ENCODE measurements at regions not wholly inside any gene's neighbourhood (a gene's known extent, or its start where the extent isn't known, plus 50 kb on each side); places are given as distances from the start of the nearest gene placed in this dataset.
"Not testable (repeated sequence)": the region's sequence is repeated elsewhere in the genome, so short reads cannot be mapped to it uniquely, and the experiment has no call there.

DNA sequence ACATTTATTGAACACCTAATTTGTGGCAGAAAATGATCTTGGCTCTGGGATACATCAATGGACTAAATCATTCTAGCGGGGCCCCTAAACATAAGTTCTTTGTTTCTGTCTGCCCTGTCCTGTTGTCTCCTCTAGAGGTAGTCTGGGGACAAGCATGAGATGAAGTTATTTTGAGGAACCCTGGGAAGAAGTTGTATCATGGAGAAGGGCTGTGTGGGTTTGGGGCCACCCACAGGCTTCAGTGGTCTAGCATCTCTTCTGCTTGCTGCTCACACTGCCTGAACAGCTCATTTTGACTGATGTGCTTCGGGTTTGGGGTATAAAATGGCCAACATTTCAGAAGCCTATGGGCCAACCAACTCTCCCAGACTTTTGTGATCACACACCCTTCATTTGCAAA, 50.3 kb upstream of the OSBPL11 start:
- DNase-seq: no peak

DNA sequence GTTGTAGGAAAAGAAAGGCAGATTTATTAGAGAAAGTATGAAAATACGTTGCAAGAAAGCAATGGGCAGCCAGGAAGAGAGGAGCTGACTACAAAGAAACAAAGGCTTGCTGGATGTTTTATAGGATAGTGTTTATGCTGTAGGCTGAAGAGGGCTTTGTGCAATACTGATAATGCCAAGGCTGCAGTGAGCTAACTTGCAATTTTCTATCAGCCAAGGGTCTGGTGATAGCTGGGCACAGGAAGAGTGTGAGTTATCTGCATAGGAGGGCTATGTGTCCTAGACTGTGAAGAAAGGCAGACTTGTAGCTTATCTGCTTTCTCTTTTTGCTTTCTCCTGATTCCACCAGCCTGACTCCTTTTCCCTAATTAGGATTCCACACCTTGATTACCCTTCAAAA, 51.3 kb upstream of the OSBPL11 start:
- DNase-seq: no peak

DNA sequence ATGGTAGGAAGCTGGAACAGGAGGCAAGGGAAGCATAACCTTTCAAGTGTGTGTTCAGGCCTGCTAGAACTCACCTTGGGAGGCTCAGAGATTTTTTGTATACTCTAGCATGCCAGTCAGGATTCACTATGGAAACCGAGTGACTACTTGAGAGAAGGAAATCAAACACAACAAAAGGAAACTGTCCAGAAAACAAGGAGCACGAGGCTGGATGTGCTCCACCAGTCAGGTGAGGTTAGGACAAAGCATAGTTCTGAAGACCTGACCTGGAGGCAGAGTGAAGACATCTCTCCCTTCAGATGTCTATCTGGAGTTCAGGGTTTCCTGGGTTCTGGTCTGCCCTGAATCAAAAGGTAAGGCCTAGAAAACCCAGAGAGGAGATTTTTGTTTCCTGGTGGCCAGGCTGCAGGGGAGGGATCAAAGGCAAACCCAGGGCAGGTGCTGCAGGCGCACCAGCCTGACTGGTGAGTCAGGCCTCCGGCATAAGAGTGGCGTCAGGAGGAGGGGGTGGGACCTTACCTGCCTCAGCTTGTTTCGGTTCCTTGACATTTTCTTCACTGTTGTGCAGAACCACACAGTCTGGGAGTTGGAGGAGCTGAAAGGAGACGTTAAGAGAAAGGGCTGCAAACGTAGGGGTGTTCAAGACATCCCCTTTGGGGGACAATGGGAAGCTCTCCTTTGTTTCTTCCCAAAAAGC, 52.2 kb upstream of the OSBPL11 start:
- no peak for DNase-seq

DNA sequence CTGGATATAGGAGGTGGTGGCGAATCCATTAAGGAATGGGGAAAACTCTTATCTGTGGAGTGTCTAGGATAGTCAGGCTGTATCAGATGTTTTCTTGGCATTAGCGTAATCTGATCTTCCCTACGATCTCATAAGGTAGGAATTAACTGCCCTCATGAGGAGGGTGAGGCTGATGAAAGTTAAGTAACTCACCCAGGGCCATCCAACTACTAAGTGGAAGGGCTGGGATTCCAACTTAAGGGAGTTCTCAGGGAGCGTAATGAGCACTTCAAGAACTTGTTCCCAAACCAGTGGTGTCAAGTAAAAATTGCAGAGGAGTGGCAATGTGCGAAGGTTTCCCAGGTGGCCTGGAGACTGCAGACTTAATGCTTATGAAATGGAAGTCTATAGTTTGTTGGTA, 55.9 kb upstream of the OSBPL11 start:
- DNase-seq: no peak

DNA sequence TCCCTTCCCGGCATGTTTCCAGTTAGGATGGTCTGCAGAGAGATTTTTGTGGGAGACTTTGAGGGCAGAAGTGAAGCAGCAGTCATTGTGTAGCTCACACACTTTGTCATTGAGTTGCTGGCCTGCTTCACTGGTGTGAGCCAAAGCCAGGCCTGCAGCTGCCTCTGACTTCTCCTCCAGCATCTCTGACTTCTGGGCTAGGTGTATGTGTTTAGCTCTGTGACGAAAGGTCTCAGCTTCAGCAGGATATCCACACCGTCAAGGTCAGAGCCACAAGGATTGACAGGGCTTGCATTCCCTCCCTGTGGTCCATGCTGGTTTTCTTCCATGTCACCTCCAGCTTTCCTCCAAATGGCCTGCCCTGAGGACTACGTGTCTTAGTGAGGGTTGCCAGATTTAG, 57.1 kb upstream of the OSBPL11 start:
- no peak for DNase-seq

DNA sequence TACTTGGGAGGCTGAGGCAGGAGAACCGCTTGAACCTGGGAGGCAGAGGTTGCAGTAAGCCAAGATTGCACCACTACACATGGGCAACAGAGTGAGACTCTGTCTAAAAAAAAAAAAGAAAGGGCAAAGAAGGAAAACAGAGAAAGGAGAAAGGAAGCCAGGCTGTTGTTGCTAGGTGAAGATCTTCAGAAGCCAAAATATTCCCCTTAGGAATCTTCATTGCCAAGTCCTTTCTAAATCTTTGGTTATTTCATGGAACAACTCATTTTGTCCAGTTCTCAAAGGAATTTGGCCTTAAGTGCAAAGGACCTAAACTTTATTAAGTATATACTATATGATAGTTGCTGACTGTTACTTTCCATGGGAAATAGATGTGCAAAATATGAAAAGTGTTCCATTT, 59.2 kb upstream of the OSBPL11 start:
- no peak for DNase-seq

DNA sequence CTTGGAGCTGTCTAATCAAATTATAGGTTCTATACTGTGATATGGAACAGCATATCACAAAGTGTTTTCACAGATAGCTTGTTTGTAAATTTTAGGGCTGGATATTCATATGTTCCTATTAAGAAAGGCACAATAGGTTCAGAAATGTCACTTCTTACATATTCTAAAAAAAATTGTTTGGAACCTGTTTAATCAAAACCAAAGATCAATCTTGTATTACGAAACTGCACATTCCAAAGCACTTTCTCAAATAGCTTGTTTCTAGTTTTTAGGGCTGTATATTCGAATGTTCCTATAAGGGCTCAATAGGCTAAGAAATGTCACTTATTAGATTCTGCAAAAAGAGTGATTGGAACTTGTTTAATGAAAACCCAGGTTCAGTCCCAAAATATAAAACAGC, 67.4 kb upstream of the OSBPL11 start:
- DNase-seq: no peak

DNA sequence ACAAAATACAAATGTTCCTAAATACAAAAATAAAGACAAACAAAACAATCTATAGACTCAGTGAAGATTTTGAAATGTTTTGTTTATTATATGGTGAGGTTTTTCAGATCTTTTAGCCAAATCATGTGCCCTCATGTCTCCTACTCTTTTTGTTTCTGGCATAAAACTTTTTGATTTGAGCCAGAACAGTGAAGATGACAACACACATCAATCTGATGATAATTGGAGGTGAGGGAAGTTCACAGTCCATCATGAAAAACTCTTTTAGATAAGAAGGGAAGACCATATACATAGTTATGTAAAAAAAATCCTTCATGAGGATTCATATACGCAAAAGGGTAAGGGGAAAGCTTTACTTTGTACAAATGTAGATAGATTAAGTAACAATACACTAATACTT, 75.1 kb upstream of the OSBPL11 start:
- no peak for DNase-seq

DNA sequence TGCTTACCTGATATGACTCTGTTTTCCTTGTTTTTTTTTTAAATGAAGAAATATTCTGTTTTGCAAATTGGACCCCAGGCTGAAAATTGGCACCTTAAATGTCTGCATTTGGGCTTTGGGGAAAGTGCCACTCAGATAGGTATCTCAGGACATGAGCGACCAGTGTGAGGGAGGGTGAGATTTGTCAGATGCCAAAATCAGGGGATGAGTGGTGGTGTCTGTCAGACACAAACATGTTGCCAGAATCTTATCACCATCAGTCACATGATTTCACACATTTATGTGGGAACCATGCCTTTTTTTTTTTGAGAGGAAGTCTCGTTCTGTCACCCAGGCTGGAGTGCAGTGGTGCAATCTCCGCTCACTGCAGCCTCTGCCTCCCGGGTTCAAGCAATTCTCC, 75.6 kb upstream of the OSBPL11 start:
- DNase-seq: no peak

DNA sequence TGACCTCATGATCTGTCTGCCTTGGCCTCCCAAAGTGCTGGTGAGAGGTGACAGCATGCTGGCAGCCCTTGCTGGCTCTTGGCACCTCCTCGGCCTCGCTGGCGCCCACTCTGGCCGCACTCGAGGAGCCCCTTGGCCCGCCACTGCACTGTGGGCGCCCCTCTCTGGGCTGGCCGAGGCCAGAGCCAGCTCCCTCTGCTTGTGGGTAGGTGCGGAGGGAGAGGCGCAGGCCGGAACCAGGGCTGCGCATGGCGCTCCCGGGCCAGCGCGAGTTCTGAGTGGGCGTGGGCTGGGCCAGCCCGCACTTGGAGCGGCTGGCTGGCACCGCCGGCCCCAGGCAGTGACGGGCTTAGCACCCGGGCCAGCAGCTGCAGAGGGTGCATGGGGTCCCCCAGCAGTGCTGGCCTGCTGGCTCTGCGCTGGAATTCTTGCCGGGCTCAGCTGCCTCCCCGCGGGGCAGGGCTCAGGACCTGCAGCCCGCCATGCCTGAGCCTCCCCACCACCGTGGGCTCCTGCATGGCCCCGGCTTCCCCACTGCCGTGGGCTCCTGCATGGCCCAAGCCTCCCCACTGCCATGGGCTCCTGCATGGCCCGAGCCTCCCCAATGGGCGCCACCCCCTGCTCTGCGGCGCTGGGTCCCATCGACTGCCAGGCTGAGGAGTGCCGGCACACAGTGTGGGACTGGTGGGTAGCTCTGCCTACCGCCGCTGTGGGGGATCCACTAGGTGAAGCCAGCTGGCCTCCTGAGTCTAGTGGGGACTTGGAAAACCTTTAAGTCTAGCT, 76.4 kb upstream of the OSBPL11 start:
- no peak for DNase-seq

DNA sequence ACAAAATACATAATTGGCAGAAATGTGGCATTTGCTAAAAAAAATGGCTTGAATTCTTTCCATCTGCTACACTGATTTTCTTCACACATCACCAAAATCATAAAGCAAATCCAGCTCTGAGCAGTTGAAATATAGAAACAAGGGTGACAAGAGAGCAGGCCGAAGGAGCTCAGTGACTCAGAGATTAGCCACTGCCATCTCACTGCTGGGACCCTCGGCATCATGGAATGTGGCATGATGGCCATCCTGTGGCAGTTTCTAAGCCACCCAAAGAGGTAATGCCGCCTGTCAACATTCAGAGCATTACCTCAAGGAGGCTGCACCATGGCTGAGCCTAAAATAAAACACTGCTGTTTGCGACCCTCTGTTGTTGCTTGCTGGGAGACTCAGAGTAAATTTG, 80.5 kb upstream of the OSBPL11 start:
- no peak for DNase-seq

DNA sequence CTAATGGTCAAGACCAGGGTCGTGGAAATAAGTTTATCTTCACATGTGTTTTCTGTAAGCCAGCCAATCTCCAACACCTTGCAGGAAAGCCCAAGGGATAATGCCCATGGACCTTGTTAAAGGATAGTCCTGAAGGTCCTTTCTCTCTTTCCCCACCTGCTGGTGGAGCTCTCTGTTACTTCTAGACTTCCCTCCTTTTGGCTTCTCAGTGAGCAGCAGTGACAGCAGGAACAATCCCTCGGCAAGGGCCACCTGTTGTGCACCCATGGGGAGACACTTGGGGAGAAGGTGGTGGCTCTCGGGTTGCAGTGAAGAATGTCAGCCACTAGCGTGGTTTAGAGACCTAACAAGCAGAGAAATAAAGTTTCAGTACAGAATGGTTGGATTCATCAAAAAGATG, 84.0 kb upstream of the OSBPL11 start:
- DNase-seq: no peak

DNA sequence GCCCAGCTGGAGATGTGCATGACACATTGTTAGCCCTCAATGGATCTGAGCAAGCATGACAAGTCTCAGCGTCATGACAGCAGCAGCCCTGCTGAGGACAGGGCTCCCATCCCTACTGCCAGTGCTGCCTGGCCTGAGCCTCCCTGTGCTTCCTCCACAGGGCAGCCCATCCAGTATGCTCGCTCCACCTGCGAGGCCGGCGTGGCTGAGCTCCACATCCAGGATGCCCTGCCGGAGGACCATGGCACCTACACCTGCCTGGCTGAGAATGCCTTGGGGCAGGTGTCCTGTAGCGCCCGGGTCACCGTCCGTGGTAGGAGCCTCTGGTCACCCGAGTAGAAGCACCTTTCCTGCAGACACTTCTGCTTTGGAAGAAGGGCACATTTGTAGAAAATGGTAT, 85.8 kb upstream of the OSBPL11 start:
- no peak for DNase-seq

DNA sequence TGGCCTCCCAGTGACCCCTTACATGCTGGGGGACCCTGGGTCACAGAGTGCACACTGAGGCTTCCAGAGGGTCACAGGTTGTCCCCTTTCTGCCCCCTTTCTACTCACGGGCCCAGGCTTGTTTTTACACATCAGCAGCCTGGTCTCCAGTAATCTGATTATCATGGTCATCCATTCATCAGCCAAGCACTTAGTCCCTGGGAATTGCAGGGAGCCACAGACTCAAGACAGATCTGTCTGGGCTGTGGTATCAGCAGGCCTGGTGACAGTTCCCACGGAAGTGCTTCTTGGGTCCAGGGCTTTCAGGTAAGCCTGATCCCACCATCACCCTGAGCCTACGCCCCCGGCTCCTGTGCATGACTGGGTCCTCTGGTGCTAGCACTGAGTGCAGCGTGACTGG, 86.6 kb upstream of the OSBPL11 start:
- DNase-seq: not testable (repeated sequence)

DNA sequence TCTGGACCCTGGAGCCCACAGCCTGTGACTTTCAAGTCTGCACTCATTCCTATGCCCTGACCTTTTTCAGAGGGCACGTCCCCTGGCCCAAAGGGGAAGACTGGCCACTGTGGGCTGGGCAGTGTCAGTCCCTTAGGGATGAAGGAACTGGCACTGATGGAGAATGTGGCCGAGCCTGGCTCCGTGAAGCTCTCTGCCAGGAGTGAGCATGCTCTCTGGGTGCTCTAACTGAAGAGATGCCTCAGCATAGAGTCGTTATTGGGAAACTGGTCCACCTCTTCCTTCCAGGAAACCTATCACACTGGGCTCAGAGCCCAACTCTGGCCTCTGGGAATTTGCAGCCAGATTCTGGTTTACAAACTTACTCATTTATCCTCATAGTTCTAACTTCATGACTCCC, 87.3 kb upstream of the OSBPL11 start:
- DNase-seq: not testable (repeated sequence)

DNA sequence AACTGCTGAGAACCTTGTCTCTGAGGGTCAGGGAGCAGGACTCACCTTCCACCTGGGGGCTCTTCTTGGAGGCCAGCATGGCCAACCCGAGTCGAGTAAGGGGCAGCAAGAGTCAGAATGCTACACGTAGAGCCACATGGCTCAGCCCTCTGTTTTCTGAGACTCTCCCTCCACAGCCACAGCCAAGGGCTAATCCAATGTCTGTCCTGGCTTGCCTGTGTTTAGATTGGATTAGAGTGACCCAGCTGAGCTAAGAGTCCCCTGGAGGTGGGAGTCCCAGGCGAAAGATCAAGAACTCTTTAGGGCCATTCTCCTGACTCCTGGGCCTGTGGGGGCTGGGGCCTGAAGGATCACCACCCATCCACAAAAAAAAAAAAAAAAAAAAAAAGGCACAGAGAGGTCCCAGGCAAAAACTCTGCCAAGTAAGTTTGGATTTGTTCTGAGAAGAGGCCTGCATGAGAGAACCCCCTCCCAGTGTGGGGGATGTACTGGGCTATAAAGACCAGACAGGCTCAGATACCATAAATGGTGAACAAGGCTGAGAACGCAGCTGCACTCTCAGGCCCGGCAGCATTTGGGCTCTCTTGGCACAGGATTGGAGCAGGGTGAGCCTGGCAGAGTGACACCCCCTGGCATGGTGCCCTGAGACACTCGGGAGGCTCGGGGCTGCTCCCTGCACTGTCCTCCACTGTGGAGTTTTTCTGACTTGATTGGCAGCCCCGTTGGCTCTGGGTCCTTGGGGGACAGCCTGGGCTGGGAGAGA, 88.0 kb upstream of the OSBPL11 start:
- no peak for DNase-seq

DNA sequence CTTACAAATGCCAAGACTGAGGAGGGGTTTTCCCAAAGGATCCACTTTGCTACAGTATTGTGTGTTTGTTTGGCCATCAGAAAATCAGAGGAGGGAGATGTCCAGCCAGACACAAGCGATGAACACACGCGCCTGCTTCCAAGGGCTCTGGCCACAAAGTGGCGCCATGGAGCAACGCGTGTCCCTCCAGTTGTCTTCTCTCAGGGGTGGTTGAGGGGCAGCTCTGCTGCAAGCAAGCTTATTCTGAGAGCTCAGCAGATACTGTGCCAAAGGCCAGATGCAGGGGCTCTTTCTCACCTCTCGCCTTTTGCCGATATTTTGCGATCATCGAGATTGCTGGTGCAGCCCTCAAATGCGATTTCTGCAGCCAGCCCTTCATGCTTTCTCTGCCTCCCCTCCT, 88.9 kb upstream of the OSBPL11 start:
- DNase-seq: no peak

DNA sequence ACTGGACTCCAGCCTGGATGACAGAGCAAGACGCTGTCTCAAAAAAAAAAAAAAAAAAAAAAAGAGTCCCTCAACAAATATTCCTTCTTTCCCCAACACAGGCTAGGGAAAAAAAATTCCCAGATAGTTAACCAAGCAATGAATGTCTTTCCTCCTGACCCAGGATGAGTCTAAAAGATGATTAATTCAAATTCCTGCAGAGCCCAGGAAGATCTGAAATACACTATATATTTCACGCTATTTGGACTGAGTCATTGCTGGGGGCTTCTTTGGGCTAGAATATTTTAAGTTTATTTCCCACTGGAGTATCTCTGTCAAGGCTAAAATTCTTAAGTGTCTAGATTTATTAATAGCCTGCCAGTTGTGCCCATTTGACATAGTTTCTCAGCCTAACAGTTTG, 90.4 kb upstream of the OSBPL11 start:
- not testable (repeated sequence) for DNase-seq

DNA sequence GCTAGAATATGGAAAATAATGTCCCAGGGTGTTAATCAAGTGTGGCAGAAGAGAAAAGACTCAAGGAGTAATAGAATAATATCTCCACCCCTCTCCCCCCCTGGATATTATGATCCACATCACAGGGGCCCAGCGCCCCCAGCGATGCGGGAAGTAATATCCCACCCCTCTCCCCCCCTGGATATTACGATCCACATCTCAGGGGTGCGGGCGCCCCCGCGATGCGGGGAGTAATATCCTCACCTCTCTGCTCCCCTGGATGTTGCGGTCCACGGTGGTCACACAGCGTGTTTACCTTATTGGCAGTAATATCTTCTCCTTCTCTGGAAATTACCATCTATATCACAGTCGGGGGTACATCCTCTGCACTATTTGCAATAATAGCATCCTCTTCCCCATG, 97.1 kb upstream of the OSBPL11 start:
- DNase-seq: no peak

DNA sequence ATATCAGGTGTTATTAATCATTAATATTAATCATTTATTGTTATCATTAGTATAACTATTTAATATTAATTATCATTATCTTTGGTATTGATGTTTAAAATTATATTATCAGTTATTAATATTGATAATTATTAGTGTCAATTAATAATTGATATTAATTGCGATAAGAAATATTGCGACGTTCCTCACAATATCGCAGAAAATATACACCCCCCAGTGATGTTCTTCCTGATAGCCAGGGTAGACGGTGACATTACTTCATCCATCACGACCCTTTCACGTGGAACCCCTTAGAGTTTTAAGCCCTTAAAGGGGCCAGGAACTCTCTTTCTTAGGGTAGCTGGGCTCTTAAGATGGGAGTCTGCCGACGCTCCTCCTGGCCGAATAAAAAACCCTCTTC, 98.6 kb upstream of the OSBPL11 start:
- no peak for DNase-seq

DNA sequence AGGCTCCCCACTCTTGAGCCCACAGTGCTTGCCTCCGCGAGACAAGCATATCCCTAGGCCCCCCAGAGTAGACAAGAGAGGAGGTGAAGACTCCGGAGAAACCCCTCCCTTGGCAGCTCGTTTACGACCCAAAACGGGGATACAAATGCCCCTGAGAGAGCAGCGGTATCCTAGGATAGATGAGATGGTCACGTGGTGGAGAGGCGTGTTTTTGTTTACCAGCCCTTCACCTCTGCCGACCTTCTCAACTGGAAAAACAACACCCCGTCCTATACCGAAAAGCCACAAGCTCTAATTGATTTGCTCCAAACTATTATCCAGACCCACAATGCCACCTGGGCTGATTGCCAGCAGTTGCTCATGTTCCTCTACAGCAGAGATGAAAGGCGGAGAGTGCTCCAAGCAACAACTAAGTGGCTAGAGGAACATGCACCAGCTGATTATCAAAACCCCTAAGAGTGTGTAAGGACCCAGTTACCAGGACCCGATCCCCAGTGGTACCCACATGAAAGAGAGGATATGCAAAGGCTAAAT, 99.5 kb upstream of the OSBPL11 start:
- no peak for DNase-seq

DNA sequence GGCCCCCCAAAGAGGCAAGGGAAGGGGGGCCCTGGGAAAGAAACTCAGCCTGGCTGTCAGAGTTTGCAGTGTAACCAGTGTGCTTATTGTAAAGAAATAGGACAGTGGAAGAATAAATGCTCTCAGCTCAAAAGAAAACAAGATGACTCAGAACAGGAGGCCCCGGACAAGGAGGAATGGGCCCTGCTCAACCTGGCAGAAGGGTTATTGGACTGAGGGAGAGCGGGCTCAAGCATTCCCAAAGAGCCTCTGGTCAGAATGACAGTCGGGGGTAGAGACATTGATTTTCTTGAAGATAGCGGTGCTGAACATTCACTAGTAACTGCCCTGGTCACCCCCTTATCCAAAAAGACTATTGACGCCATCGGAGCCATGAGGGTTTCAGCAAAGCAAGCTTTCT, 100.4 kb upstream of the OSBPL11 start:
- no peak for DNase-seq

DNA sequence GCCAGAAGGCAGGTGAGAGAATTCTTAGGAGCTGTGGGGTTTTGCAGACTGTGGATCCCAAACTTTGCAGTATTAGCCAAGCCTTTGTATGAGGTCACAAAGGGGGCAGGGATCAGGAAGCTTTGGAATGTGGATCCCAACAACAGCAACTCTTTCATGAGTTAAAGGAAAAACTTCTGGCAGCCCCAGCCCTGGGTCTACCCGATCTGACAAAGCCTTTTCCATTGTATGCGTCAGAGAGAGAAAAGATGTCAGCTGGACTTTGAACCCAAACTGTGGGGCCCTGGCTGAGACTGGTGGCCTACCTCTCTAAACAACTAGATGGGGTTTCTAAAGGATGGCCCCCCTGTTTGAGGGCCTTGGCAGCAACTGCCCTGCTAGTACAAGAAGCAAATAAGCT, 101.8 kb upstream of the OSBPL11 start:
- not testable (repeated sequence) for DNase-seq
